CD8-positive, alpha-beta memory T cell (primary cell): ENCODE measurements at regions not wholly inside any gene's neighbourhood (a gene's known extent, or its start where the extent isn't known, plus 50 kb on each side); places are given as distances from the start of the nearest gene placed in this dataset.
"Not testable (repeated sequence)": the region's sequence is repeated elsewhere in the genome, so short reads cannot be mapped to it uniquely, and the experiment has no call there.

ENCODE experiments used
- CTCF ChIA-PET: fragments of 350-600 bp; sonication (Branson Sonifier 250); formaldehyde crosslinking; loops from one replicate; lab custom pipeline; 2021; ENCODE audit warnings: antibody characterized with exemption; lab: Charles Lee
- POLR2A ChIA-PET: fragments of 350-600 bp; sonication (Branson Sonifier 250); formaldehyde crosslinking; loops from one replicate; lab custom pipeline; 2021; ENCODE audit warnings: antibody characterized with exemption; lab: Charles Lee
- DNase-seq, 5 donors: peaks; one replicate each; pipeline versions ENCODE4 v3.0.0 to v3.0.0-alpha.2; 2020 to 2022; ENCODE audit warnings: mixed read lengths in 1 of 5
- H3K27ac ChIP-seq: one replicate; pipeline ENCODE4 v1.7.0; 2013; ENCODE audit warnings: low read depth, mild to moderate bottlenecking, low read length, moderate library complexity
- H3K27me3 ChIP-seq: 2 replicates; pipeline ENCODE4 v1.7.0; 2013; ENCODE audit warnings: low read length, mild to moderate bottlenecking; ENCODE audit not compliant: insufficient read depth, poor library complexity, severe bottlenecking
- H3K36me3 ChIP-seq: 2 replicates; pipeline ENCODE4 v1.7.0; 2013; ENCODE audit warnings: mild to moderate bottlenecking, low read length, moderate library complexity; ENCODE audit not compliant: insufficient read depth
- H3K4me1 ChIP-seq: 2 replicates; pipeline ENCODE4 v1.7.0; 2013; ENCODE audit warnings: mild to moderate bottlenecking, low read length, moderate library complexity; ENCODE audit not compliant: insufficient read depth
- H3K4me3 ChIP-seq: 2 replicates; pipeline ENCODE4 v1.7.0; 2013; ENCODE audit warnings: mild to moderate bottlenecking, low read length
- H3K9me3 ChIP-seq: 2 replicates; pipeline ENCODE4 v1.7.0; 2013; ENCODE audit warnings: mild to moderate bottlenecking, low read length
- H3K27ac Mint-ChIP-seq, 8 donors: one replicate each; pipeline ENCODE4 v1.8.0; 2020 to 2021; ENCODE audit warnings: mixed read lengths in 8 of 8, mild to moderate bottlenecking in 6 of 8, inconsistent platforms in 3 of 8, moderate library complexity in 3 of 8
- H3K27me3 Mint-ChIP-seq, 2 donors: one replicate each; pipeline ENCODE4 v1.8.0; 2020 to 2021; ENCODE audit warnings: mixed read lengths in 2 of 2, mild to moderate bottlenecking in 1 of 2, moderate library complexity in 1 of 2
- H3K36me3 Mint-ChIP-seq, 3 donors: one replicate each; pipeline ENCODE4 v1.8.0; 2020 to 2021; ENCODE audit warnings: mixed read lengths in 3 of 3, inconsistent platforms in 1 of 3, mild to moderate bottlenecking in 1 of 3
- H3K4me1 Mint-ChIP-seq, 3 donors: one replicate each; pipeline ENCODE4 v1.8.0; 2020 to 2021; ENCODE audit warnings: mixed read lengths in 3 of 3, inconsistent platforms in 1 of 3, mild to moderate bottlenecking in 1 of 3
- H3K4me3 Mint-ChIP-seq, 7 donors: one replicate each; pipeline ENCODE4 v1.8.0; 2020 to 2021; ENCODE audit warnings: mixed read lengths in 7 of 7, mild to moderate bottlenecking in 6 of 7, moderate library complexity in 4 of 7, inconsistent platforms in 2 of 7
- H3K9me3 Mint-ChIP-seq, 5 donors: one replicate each; pipeline ENCODE4 v1.8.0; 2020 to 2022; ENCODE audit warnings: mixed read lengths in 5 of 5, mild to moderate bottlenecking in 3 of 5, moderate library complexity in 2 of 5, inconsistent platforms in 1 of 5

- H3K4me1 Mint-ChIP-seq: no peaks in the 10 kb centered on the region
- Histone ChIP-seq H3K27ac (no peak overlapping the region), H3K36me3 (no peaks in the 10 kb centered on the region), H3K4me1 (no peaks in the 10 kb centered on the region), H3K9me3 (no peaks in the 10 kb centered on the region), H3K4me3 (no peak overlapping the region), H3K27me3 (no peaks in the 10 kb centered on the region)
- no peak overlapping the region for H3K4me3 Mint-ChIP-seq
- no peak for DNase-seq
- H3K27me3 Mint-ChIP-seq: peaks cover 5 to 20% of the 10 kb centered on the region in 2 donors
- CTCF ChIA-PET: no interaction called here
- POLR2A ChIA-PET: no interaction called here
- no peaks in the 10 kb centered on the region for H3K9me3 Mint-ChIP-seq
- H3K36me3 Mint-ChIP-seq: no peaks in the 10 kb centered on the region
- peak overlapping the region in 1 of 8 donors; percentile 3 for H3K27ac Mint-ChIP-seq
These were observed 137.6 kb upstream of the NBPF11 start for GRCh38 chr1:148289647-148290046.

GRCh38 chr1:148285946-148286345 lies 133.9 kb upstream of the NBPF11 start:
- H3K27ac Mint-ChIP-seq, H3K4me1 Mint-ChIP-seq, H3K27ac ChIP-seq, H3K9me3 Mint-ChIP-seq, POLR2A ChIA-PET, H3K4me1 ChIP-seq, H3K36me3 ChIP-seq, DNase-seq, H3K9me3 ChIP-seq, H3K4me3 Mint-ChIP-seq, H3K27me3 ChIP-seq, H3K36me3 Mint-ChIP-seq, CTCF ChIA-PET, H3K4me3 ChIP-seq: not testable (repeated sequence)
- peaks cover 3 to 18% of the 10 kb centered on the region in 2 donors for H3K27me3 Mint-ChIP-seq

- POLR2A ChIA-PET, H3K27me3 ChIP-seq, CTCF ChIA-PET, DNase-seq, H3K9me3 ChIP-seq, H3K9me3 Mint-ChIP-seq, H3K36me3 Mint-ChIP-seq, H3K36me3 ChIP-seq, H3K27ac ChIP-seq: not testable (repeated sequence)
- peak overlapping the region; percentile 59 for H3K4me3 ChIP-seq
- Mint-ChIP-seq H3K27ac (peak overlapping the region in 2 of 8 donors; percentile 83 to 89), H3K4me1 (peaks cover 4 to 16% (median 7%) of the 10 kb centered on the region in 3 donors), H3K4me3 (peak overlapping the region in 6 of 7 donors; percentile 86 to 96 (median 90)), H3K27me3 (peaks cover 14 to 32% of the 10 kb centered on the region in 2 donors)
- H3K4me1 ChIP-seq: peaks cover 11% of the 10 kb centered on the region
These were observed 128.9 kb upstream of the NBPF11 start for GRCh38 chr1:148280831-148281572.

GRCh38 chr1:148279002-148279542 lies 127.0 kb upstream of the NBPF11 start:
- H3K9me3 ChIP-seq, POLR2A ChIA-PET: not testable (repeated sequence)

GRCh38 chr1:148277865-148278279 lies 125.8 kb upstream of the NBPF11 start:
- H3K36me3 Mint-ChIP-seq, H3K27ac ChIP-seq, H3K9me3 ChIP-seq, H3K4me3 ChIP-seq, H3K9me3 Mint-ChIP-seq, H3K27me3 ChIP-seq, POLR2A ChIA-PET, CTCF ChIA-PET, H3K36me3 ChIP-seq, H3K4me3 Mint-ChIP-seq, DNase-seq: not testable (repeated sequence)
- H3K4me1 Mint-ChIP-seq: peaks cover 4 to 16% (median 7%) of the 10 kb centered on the region in 3 donors
- peaks cover 39 to 52% of the 10 kb centered on the region in 2 donors for H3K27me3 Mint-ChIP-seq
- H3K27ac Mint-ChIP-seq: peak overlapping the region in 1 of 8 donors; percentile 36
- H3K4me1 ChIP-seq: peaks cover 11% of the 10 kb centered on the region

More at GRCh38 chr1:148279002-148279542, 127.0 kb upstream of the NBPF11 start:
- CTCF ChIA-PET, H3K9me3 Mint-ChIP-seq, H3K36me3 ChIP-seq, H3K27ac ChIP-seq, H3K36me3 Mint-ChIP-seq, H3K27me3 ChIP-seq, H3K4me3 ChIP-seq, DNase-seq: not testable (repeated sequence)
- peak overlapping the region in 1 of 7 donors; percentile 73 for H3K4me3 Mint-ChIP-seq
- H3K27ac Mint-ChIP-seq: peak overlapping the region in 1 of 8 donors; percentile 89
- H3K4me1 Mint-ChIP-seq: peaks cover 4 to 16% (median 7%) of the 10 kb centered on the region in 3 donors
- H3K4me1 ChIP-seq: peaks cover 11% of the 10 kb centered on the region
- peaks cover 27 to 44% of the 10 kb centered on the region in 2 donors for H3K27me3 Mint-ChIP-seq

GRCh38 chr1:148267066-148267465 lies 115.0 kb upstream of the NBPF11 start:
- H3K27me3 ChIP-seq, DNase-seq, H3K36me3 ChIP-seq, CTCF ChIA-PET, H3K4me3 Mint-ChIP-seq, POLR2A ChIA-PET, H3K36me3 Mint-ChIP-seq, H3K4me1 ChIP-seq, H3K27ac Mint-ChIP-seq, H3K27ac ChIP-seq, H3K9me3 ChIP-seq, H3K4me3 ChIP-seq, H3K9me3 Mint-ChIP-seq: not testable (repeated sequence)
- Mint-ChIP-seq H3K4me1 (peaks cover 8 to 20% (median 16%) of the 10 kb centered on the region in 3 donors), H3K27me3 (peaks cover 9 to 10% of the 10 kb centered on the region in 2 donors)

- H3K36me3 Mint-ChIP-seq: peaks cover 0 to 8% (median 0%) of the 10 kb centered on the region in 3 donors
- Histone ChIP-seq H3K27me3 (no peaks in the 10 kb centered on the region), H3K4me1 (peaks cover 4% of the 10 kb centered on the region), H3K36me3 (no peaks in the 10 kb centered on the region), H3K9me3 (no peaks in the 10 kb centered on the region), H3K27ac (peak overlapping the region; percentile 76), H3K4me3 (peak overlapping the region; percentile 89)
- peaks cover 8 to 20% (median 17%) of the 10 kb centered on the region in 3 donors for H3K4me1 Mint-ChIP-seq
- H3K4me3 Mint-ChIP-seq: peak overlapping the region; percentile 90 to 96 (median 95)
- no peaks in the 10 kb centered on the region for H3K9me3 Mint-ChIP-seq
- ChIA-PET CTCF (no interaction called here), POLR2A (no interaction called here)
- H3K27me3 Mint-ChIP-seq: peaks cover 0 to 4% of the 10 kb centered on the region in 2 donors
- no peak for DNase-seq
- peak overlapping the region in 6 of 8 donors; percentile 82 to 98 (median 94) for H3K27ac Mint-ChIP-seq
These were observed 112.5 kb upstream of the NBPF11 start for GRCh38 chr1:148264374-148265276.
